ENCODE measurements at regions not wholly inside any gene's neighbourhood (a gene's known extent, or its start where the extent isn't known, plus 50 kb on each side); places are given as distances from the start of the nearest gene placed in this dataset.

DNA sequence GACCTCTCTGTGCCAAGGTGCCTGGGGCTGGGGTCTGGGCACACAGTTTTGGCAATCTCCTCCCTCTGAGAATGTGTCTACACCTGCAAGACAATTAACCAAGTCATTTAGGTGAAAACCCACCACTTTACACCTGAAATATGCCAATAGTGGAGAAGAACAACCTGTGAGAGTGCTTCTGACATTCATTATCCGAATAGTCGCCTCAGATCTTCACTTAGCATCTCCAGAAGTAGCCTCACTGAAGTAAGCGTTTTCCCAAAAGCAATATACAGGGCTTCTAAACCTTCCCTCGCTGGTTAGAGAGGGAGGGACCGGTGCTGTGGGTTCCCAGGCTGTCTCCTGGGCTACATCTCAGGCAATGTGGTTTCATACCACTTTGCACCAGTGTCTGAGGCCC is 173.5 kb downstream of the DDX1 start:
- TF ChIP-seq POLR2AphosphoS5 (IDR thresholded peaks at IDR 0.05; ENCODE audit: low read depth, low read length) (no peak), TAF1 (IDR thresholded peaks at IDR 0.05; ENCODE audit: low read depth, low read length) (no peak), SPI1 (IDR thresholded peaks at IDR 0.05; ENCODE audit: low read depth, low read length) (no peak), POU2F2 (IDR thresholded peaks at IDR 0.05; ENCODE audit: low read depth, low read length) (no peak)
- no peak for DNase-seq (ENCODE audit: insufficient read length, low spot score)
- no peak for FAIRE-seq

DNA sequence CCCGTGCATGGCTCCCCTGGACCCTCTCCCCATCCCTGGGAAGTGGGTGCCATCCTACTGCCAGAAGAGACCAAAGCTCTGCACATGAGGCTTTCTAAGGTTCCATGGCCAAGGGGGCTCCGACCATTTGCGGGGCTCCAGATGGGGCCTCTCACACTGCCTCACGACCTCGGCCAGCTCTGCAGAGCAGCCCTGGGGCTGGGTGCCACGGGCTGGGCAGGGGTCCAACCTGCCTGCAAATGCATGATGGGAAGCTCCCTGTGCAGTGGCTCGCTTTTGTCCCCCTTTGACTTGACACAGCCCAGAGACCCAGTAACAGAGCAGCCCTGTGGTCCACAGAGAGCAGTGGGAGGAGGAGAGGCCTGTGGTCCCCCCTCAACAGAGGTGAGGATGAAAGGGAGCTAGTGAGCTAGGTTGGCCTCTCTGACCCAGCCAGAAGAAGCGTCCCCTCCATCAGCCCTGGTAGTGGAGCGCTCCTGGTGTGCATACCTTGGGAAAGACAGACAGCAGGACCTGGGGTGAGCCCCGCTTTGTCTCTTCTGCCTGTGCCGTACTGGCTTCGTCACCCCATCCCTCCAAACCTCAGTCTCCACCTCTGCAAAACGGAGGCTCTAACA is 174.1 kb downstream of the DDX1 start:
- DNase-seq (ENCODE audit: insufficient read length, low spot score), result no peak
- FAIRE-seq, result no peak

DNA sequence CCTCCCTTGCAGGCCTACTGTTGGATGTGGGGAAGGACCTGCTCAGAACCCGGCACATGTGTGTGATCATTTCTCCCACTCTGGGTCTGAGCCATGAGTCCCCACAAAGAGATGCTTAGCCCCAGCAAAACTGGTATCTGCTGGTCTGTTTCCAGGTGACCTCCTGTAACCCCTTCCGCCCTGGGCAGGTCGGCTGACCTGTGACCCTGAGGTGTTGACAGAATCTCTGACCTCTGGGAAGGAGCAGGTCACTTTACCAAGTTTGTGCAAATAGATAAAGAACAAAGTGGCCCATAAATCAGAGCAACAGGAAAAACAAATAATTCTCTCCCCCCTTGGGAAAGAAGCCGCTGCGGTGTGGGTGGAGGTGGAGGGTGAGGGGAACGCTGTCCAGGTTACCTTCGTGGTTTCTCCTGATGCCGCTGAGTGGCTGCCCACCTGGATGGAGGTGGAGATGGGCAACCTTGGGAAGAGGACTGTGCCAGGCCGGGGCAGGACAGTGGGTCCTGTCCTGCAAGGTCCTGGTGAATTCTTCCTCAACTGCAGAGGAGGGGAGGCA is 174.0 kb upstream of the MYCN start:
- DNase-seq (ENCODE audit: insufficient read length, low spot score) (no peak), FAIRE-seq (no peak)
- TF ChIP-seq TAF1 (IDR thresholded peaks at IDR 0.05; ENCODE audit: low read depth, low read length), result no peak
- TF ChIP-seq SPI1 (IDR thresholded peaks at IDR 0.05; ENCODE audit: low read depth, low read length), result no peak
- TF ChIP-seq PAX5 (IDR thresholded peaks at IDR 0.05; ENCODE audit: insufficient read depth, low read length, severe bottlenecking), result no peak
- TF ChIP-seq POU2F2 (IDR thresholded peaks at IDR 0.05; ENCODE audit: low read depth, low read length), result no peak
- TF ChIP-seq POLR2A (IDR thresholded peaks at IDR 0.05; ENCODE audit: low read depth, low read length), result no peak
- no peak for TF ChIP-seq POLR2AphosphoS5 (IDR thresholded peaks at IDR 0.05; ENCODE audit: low read depth, low read length)

More for the DNA sequence above, 174.1 kb downstream of the DDX1 start:
- no peak for TF ChIP-seq POU2F2 (IDR thresholded peaks at IDR 0.05; ENCODE audit: low read depth, low read length)

DNA sequence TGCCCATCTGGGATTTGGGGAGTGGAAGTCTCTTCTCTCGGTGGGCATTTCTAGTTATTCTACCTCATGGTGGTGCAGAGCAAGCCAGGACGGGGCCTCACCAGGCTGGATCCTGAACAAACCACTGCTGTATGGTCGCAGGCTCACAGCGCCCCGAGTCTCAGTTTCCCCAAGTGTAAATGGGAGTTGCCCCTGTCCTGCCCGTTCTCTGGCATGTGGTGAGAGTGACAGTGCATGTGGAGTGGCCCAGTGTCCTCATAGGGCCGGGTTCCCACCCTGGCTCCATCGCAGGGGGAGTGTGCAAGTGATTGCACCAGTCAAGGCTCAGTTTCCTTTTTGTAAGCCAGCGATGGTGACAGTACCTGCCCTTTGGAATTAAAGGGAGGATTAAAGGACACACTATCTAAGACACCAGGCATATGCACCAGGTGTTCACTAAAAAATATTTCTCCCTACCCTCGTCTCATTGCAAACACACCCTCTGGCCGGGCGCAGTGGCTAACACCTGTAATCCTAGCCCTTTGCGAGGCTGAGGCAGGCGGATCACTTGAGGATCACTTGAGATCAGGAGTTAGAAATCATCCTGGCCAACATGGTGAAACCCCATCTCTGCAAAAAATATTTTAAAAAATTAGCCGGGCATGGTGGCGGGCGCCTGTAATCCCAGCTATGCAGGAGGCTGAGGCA is 173.3 kb upstream of the MYCN start:
- TF ChIP-seq POU2F2 (IDR thresholded peaks at IDR 0.05; ENCODE audit: low read depth, low read length), result no peak
- no peak for TF ChIP-seq PAX5 (IDR thresholded peaks at IDR 0.05; ENCODE audit: insufficient read depth, low read length, severe bottlenecking)
- no peak for TF ChIP-seq SPI1 (IDR thresholded peaks at IDR 0.05; ENCODE audit: low read depth, low read length)
- no peak for TF ChIP-seq POLR2A (IDR thresholded peaks at IDR 0.05; ENCODE audit: low read depth, low read length)
- no peak for TF ChIP-seq POLR2AphosphoS5 (IDR thresholded peaks at IDR 0.05; ENCODE audit: low read depth, low read length)
- TF ChIP-seq TAF1 (IDR thresholded peaks at IDR 0.05; ENCODE audit: low read depth, low read length), result no peak
- DNase-seq (ENCODE audit: insufficient read length, low spot score) (no peak), FAIRE-seq (no peak)

DNA sequence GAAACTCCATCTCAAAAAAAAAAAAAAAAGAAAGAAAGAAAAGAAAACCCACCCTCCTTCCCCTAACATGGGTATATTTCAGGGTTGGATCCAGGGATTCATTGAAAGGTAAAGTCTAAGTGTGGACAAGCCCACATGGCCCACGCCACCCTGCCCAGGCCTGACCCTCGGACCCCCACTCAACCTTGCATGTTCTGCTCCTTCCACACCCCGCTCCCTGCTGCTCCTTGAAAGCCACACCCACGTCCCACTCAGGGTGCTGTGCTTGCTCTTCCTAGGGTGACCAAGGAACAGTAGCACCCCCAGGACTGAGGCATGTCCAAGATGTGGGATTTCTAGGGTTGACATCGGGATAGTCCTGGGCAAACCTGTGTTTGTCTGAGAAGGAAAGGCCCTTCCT is 172.7 kb upstream of the MYCN start:
- DNase-seq (ENCODE audit: insufficient read length, low spot score) (no peak), FAIRE-seq (no peak)
- TF ChIP-seq POU2F2 (IDR thresholded peaks at IDR 0.05; ENCODE audit: low read depth, low read length), result no peak
- TF ChIP-seq POLR2AphosphoS5 (IDR thresholded peaks at IDR 0.05; ENCODE audit: low read depth, low read length), result no peak
- TF ChIP-seq PAX5 (IDR thresholded peaks at IDR 0.05; ENCODE audit: insufficient read depth, low read length, severe bottlenecking), result no peak
- no peak for TF ChIP-seq TAF1 (IDR thresholded peaks at IDR 0.05; ENCODE audit: low read depth, low read length)
- no peak for TF ChIP-seq POLR2A (IDR thresholded peaks at IDR 0.05; ENCODE audit: low read depth, low read length)
- no peak for TF ChIP-seq SPI1 (IDR thresholded peaks at IDR 0.05; ENCODE audit: low read depth, low read length)

DNA sequence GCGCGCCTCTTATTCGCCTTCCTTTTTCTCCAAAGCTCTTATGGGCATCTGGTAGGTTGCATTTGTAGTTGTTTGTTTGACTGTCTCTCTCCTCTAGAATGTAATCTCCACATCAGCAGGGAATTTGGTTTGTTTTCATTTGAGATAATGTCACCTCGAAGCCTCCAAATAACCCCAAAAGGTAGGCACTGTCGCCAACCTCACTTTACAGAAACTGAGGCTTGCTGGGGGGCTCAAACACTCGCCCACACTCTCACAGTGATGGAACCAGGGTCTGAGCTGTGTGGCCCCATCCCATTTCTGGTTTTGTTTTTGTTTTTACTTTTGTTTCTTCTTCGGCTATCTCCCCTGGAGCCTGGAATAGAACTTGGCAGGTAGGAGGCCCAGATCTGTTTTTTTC is 172.2 kb upstream of the MYCN start:
- DNase-seq (ENCODE audit: insufficient read length, low spot score) (no peak), FAIRE-seq (no peak)
- TF ChIP-seq POU2F2 (IDR thresholded peaks at IDR 0.05; ENCODE audit: low read depth, low read length) (no peak), TAF1 (IDR thresholded peaks at IDR 0.05; ENCODE audit: low read depth, low read length) (no peak), POLR2AphosphoS5 (IDR thresholded peaks at IDR 0.05; ENCODE audit: low read depth, low read length) (no peak), SPI1 (IDR thresholded peaks at IDR 0.05; ENCODE audit: low read depth, low read length) (no peak), POLR2A (IDR thresholded peaks at IDR 0.05; ENCODE audit: low read depth, low read length) (no peak), PAX5 (IDR thresholded peaks at IDR 0.05; ENCODE audit: insufficient read depth, low read length, severe bottlenecking) (no peak)

DNA sequence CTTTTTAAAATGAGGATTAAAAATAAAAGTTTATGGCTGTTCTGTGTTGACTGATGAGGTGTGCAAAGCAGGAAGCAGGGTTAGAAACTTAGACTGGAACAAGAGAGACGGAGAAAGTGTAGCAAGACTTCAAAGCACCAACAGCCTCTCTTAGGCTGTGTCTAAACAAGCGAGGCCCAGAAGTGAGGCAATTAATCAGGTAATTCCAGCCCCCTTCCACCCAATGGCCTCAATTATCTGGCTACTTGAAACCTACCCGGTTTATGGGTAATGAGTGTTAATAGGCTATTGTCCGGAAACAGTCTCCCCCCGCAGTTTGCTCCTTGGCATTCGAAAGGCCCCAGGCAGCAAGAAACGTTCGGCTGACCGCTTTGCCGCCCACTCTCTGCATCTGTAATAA is 171.7 kb upstream of the MYCN start:
- TF ChIP-seq POU2F2 (IDR thresholded peaks at IDR 0.05; ENCODE audit: low read depth, low read length) (no peak), SPI1 (IDR thresholded peaks at IDR 0.05; ENCODE audit: low read depth, low read length) (no peak), TAF1 (IDR thresholded peaks at IDR 0.05; ENCODE audit: low read depth, low read length) (no peak), PAX5 (IDR thresholded peaks at IDR 0.05; ENCODE audit: insufficient read depth, low read length, severe bottlenecking) (no peak), POLR2A (IDR thresholded peaks at IDR 0.05; ENCODE audit: low read depth, low read length) (no peak), POLR2AphosphoS5 (IDR thresholded peaks at IDR 0.05; ENCODE audit: low read depth, low read length) (no peak)
- FAIRE-seq (no peak), DNase-seq (ENCODE audit: insufficient read length, low spot score) (no peak)

DNA sequence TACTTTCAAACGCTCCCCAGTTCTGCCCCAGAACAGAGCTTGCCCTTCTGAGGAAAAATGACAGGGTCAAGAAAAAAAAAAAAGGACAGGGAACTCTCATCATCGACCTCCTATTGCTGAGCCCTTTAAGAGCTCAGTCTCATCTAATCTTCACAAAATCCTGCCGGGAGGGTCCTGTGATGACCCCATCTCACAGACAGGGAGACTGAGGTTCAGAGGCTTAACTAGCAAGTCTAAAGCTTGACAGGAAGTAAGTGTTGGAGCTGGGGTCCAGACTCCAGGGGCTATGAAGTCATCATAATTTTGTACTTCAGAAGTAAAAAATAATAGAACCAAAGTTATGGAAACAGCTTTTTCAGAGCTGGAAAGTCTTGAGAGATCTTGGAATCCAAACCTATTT is 171.1 kb upstream of the MYCN start:
- FAIRE-seq (no peak), DNase-seq (ENCODE audit: insufficient read length, low spot score) (no peak)
- no peak for TF ChIP-seq TAF1 (IDR thresholded peaks at IDR 0.05; ENCODE audit: low read depth, low read length)
- no peak for TF ChIP-seq SPI1 (IDR thresholded peaks at IDR 0.05; ENCODE audit: low read depth, low read length)
- no peak for TF ChIP-seq POU2F2 (IDR thresholded peaks at IDR 0.05; ENCODE audit: low read depth, low read length)
- no peak for TF ChIP-seq POLR2AphosphoS5 (IDR thresholded peaks at IDR 0.05; ENCODE audit: low read depth, low read length)
- no peak for TF ChIP-seq POLR2A (IDR thresholded peaks at IDR 0.05; ENCODE audit: low read depth, low read length)
- TF ChIP-seq PAX5 (IDR thresholded peaks at IDR 0.05; ENCODE audit: insufficient read depth, low read length, severe bottlenecking), result no peak

DNA sequence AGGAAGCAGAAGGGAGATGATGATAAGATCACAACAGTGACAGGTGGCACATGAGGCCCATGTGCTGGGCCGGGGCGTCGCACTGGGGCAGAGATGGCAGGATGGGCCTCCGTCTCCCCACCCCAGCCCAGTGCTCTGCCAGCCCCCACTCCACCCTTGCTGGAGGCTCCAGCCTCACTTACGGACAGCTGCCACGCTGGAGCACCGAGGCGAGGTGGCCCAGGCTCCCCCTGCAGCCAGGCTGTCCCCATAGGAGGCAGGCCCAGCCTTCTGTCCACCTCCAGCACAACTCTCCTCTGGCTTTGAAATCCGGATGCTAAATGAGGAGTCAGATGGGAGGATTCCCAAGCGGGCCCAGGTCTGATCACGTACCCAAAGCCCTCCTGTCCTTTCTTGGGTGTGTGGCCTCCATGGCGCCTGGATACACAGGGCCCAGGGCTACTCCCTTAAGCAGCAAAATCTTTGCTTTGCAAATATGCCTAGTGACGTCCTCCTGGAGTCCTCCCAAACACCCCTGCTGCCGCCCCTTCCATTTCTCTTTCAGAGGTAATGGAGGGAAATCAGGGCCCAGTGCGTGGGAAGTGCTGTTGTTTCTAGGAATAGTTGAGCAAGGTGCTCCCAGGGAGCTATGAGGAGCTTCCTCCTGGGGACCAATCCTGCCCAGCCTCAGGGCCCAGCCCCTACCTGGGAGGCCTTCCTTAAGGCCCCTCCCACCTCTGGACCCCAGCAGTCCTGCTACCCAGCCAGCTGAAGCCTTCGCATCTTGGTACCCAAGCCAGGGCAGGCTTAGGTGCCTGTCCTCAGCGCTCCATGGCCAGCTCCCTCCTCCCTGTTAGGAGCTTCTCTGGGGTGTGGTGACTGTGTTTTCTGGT is 170.4 kb upstream of the MYCN start:
- FAIRE-seq, result no peak

More for the DNA sequence above, 170.4 kb upstream of the MYCN start:
- TF ChIP-seq POU2F2 (IDR thresholded peaks at IDR 0.05; ENCODE audit: low read depth, low read length) (no peak), POLR2A (IDR thresholded peaks at IDR 0.05; ENCODE audit: low read depth, low read length) (no peak), SPI1 (IDR thresholded peaks at IDR 0.05; ENCODE audit: low read depth, low read length) (no peak), PAX5 (IDR thresholded peaks at IDR 0.05; ENCODE audit: insufficient read depth, low read length, severe bottlenecking) (no peak), POLR2AphosphoS5 (IDR thresholded peaks at IDR 0.05; ENCODE audit: low read depth, low read length) (no peak), TAF1 (IDR thresholded peaks at IDR 0.05; ENCODE audit: low read depth, low read length) (no peak)
- no peak for DNase-seq (ENCODE audit: insufficient read length, low spot score)
